Activated CD4-positive, alpha-beta T cell treated with anti-CD3 and anti-CD28 coated beads, Interleukin-2, amount 10 ng/mL, durations not matched to agents 24 days and 14 days (primary cell): ENCODE measurements at regions not wholly inside any gene's neighbourhood (a gene's known extent, or its start where the extent isn't known, plus 50 kb on each side); places are given as distances from the start of the nearest gene placed in this dataset.
A peak's percentile ranks its signal among the peaks of the same experiment; 100 is the strongest.

Experiments
- DNase-seq: peaks from one replicate; pipeline ENCODE4 v3.0.0; 2022
- H3K27ac Mint-ChIP-seq: one replicate; pipeline ENCODE4 v1.8.0; 2022; ENCODE audit warnings: mild to moderate bottlenecking, mixed read lengths
- H3K27me3 Mint-ChIP-seq: one replicate; pipeline ENCODE4 v1.8.0; 2022; ENCODE audit warnings: mixed read lengths
- H3K36me3 Mint-ChIP-seq: one replicate; pipeline ENCODE4 v1.8.0; 2022; ENCODE audit warnings: low read depth, mild to moderate bottlenecking, mixed read lengths
- H3K4me1 Mint-ChIP-seq: one replicate; pipeline ENCODE4 v1.8.0; 2021; ENCODE audit warnings: mixed read lengths
- H3K4me3 Mint-ChIP-seq: one replicate; pipeline ENCODE4 v1.8.0; 2022; ENCODE audit warnings: mild to moderate bottlenecking, moderate library complexity, mixed read lengths
- H3K9me3 Mint-ChIP-seq: one replicate; pipeline ENCODE4 v1.8.0; 2021; ENCODE audit warnings: mixed read lengths
- intact Hi-C: fragments of 100-400 bp; cut with micrococcal nuclease; formaldehyde crosslinking; loops from one replicate; pipeline ENCODE4 v1.15.1; 2023

DNA sequence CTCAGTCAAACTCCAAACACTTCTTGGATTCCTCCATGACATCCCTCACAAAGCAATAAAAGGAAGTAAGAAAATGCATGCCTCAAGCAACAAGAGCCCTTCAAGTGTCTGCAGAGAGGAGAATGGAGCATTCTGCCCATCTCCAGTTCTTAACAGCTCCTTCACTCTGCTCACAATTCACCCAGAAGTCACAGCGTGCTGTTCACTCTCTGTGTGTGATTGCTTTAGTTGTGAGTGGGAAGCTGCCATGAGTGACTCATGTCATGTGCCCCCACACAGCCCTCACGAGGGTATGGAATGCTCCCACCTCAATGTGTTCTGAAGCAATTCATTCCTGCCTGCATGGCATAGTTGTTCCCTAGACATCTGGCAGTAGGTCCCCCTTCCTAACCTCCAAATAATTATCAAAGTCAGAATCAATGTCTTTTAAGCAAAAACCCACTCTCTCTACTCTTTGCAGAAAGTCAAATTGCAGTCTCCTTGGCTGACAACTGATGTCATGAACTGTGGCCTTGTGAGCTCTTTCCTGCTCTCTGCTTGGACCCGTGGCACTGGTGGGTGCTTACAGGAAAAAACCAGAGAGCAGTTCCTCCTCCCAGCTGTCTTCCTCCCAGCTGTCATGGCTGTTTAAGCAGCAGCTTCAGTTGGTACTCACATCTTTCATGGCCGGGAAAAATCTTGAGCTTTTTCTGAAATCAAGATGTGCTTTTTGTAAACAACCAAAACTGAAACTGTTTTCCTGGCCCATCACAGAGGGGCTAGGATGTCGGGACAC lies 112.1 kb upstream of the SPON1 start:
- intact Hi-C loops: no loop called here
- Mint-ChIP-seq H3K27ac (no peak overlapping the region), H3K27me3 (peaks cover 20% of the 10 kb centered on the region), H3K9me3 (no peaks in the 10 kb centered on the region), H3K4me1 (peaks cover 10% of the 10 kb centered on the region), H3K36me3 (no peaks in the 10 kb centered on the region), H3K4me3 (no peak overlapping the region)
- DNase-seq: peak; percentile 45

DNA sequence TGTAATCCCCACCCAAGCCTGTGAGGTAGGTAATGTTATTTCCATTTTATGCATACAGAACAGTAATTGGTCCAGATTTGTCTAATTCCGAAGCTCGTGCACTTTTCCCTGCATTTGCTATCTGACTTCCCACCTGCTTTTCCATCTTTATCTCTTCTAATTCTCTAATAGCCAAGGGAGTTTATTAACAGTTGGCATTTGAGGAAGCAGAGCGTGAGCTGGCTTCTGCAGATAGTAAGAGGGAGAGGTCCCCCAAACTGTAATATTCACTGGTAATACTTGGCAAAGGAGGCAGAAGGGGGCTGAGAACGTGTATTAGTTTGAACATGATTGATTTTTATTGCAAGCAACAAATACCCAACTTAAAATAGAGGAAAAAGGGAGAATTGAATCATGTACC lies 110.8 kb upstream of the SPON1 start:
- H3K36me3 Mint-ChIP-seq: no peaks in the 10 kb centered on the region
- peaks cover 21% of the 10 kb centered on the region for H3K27me3 Mint-ChIP-seq
- no peak overlapping the region for H3K27ac Mint-ChIP-seq
- H3K9me3 Mint-ChIP-seq: no peaks in the 10 kb centered on the region
- no peak for DNase-seq
- H3K4me1 Mint-ChIP-seq: peaks cover 10% of the 10 kb centered on the region
- intact Hi-C loops: no loop called here
- H3K4me3 Mint-ChIP-seq: no peak overlapping the region

DNA sequence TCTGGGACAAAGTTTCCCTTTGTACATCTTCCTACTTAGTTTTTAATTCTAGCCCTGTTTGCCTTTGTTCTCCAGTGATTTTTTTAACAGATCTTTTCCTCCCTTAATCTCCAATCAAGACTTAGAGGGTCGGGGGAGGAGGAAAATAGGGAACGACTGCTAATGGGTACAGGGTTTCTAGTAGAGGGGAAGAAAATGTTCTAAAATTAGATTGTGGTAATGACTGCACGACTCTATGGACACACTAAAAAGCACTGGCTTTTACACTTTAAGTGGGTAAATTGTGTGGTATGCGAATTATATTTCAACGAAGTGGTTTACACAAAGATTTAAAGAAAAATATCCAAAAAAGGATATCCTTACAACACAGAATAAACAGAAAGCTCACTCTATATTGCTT lies 110.0 kb upstream of the SPON1 start:
- H3K27me3 Mint-ChIP-seq: peaks cover 23% of the 10 kb centered on the region
- H3K4me1 Mint-ChIP-seq: peaks cover 10% of the 10 kb centered on the region
- intact Hi-C loops: no loop called here
- no peaks in the 10 kb centered on the region for H3K36me3 Mint-ChIP-seq
- no peak for DNase-seq
- no peak overlapping the region for H3K27ac Mint-ChIP-seq
- no peak overlapping the region for H3K4me3 Mint-ChIP-seq
- H3K9me3 Mint-ChIP-seq: no peaks in the 10 kb centered on the region

DNA sequence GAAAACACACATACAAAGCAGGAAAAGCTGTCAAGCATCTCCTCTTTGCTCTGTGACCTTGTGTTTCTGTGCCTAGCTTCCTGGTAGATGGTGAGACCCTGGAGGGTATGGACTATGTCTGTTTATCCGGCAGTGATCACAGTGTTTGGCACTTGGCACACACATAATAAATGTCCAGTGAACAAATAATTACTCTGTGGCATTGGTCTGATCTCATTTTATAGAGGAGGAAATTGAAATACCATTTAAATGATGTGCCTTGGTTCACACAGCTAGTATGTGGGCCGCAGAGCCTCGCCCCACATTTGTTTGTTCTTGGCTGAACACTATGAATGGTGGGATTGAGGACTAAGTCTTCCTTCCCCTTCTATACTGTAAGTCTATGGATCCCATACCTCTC lies 104.7 kb upstream of the SPON1 start:
- peaks cover 22% of the 10 kb centered on the region for H3K4me1 Mint-ChIP-seq
- H3K27me3 Mint-ChIP-seq: peaks cover 8% of the 10 kb centered on the region
- peaks cover 4% of the 10 kb centered on the region for H3K36me3 Mint-ChIP-seq
- peaks cover 8% of the 10 kb centered on the region for H3K9me3 Mint-ChIP-seq
- H3K27ac Mint-ChIP-seq: no peak overlapping the region
- intact Hi-C loops: no loop called here
- no peak for DNase-seq
- H3K4me3 Mint-ChIP-seq: no peak overlapping the region

DNA sequence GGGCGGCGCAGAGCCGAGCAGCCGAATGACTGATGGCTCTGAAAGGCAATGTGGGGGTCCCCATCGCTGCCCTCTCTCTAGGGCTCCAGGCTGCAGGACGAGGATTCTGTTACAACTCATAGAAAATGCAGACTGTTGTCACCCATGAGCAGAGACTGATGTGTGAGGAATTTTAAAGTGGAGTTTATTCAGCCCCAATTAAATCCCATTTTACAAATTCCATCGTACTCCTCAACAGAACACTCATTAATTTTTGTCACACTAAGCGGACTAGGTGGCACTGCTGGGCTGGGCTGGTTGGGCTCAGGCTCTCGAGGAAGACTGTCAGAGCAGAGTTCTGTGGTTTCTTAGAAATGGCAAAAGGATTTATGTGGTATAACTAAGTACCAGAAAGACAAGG lies 102.6 kb upstream of the SPON1 start:
- peaks cover 4% of the 10 kb centered on the region for H3K36me3 Mint-ChIP-seq
- H3K27ac Mint-ChIP-seq: no peak overlapping the region
- H3K4me1 Mint-ChIP-seq: peaks cover 26% of the 10 kb centered on the region
- peaks cover 8% of the 10 kb centered on the region for H3K9me3 Mint-ChIP-seq
- H3K27me3 Mint-ChIP-seq: peaks cover 8% of the 10 kb centered on the region
- no peak overlapping the region for H3K4me3 Mint-ChIP-seq
- intact Hi-C loops: loop anchor here (10.0 kb wide), 1 partner anchor 85 kb away; no protein-coding TSS in a partner anchor
- DNase-seq: no peak

DNA sequence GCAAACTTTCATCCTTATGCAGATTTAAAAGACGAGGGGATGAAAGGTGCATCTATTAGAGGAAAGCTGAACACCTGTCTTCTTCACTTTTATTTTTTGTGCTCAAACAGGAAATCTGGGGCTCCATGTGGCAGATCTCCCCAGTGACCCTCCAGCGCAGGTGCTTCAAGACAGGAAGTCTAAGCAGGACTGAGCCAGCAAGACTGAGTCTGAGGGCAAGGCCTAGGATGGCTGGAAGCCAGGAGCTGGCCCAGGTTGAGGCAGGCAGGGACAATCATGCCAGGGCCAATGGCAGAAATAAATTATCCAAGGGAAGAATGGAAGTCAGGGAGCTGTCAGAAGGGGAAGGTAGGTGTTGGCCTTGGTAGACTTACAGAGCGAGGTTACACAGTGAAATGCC lies 101.1 kb upstream of the SPON1 start:
- Mint-ChIP-seq H3K27me3 (peaks cover 4% of the 10 kb centered on the region), H3K36me3 (peaks cover 4% of the 10 kb centered on the region), H3K27ac (peak overlapping the region; percentile 74), H3K9me3 (peaks cover 8% of the 10 kb centered on the region), H3K4me1 (peaks cover 26% of the 10 kb centered on the region), H3K4me3 (peak overlapping the region; percentile 14)
- intact Hi-C loops: loop anchor here (10.0 kb wide), 1 partner anchor 83 kb away; no protein-coding TSS in a partner anchor
- DNase-seq: no peak

DNA sequence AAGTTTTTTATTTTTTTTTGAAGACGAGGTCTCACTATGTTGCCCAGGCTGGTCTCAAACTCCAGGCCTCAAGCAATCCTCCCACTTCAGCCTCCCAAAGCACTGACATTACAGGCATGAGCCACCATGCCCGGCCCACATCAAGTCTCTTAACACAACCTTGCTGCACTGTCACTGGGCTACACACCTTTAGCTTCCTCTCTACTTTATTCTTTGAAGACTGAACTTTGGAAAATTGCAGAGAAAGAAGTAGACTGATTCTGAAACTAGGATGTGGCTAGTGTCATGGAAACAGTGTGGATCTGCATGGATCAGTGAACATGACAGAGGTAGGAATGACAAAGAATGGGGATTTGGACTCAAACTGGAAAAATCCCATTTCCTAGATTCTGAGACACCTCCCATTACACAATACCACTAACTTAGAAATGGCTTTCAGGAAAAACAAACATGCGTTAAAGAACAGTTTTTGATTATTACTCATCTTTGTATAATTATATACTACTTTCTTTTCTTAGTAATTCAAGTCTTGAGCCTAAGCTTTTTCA lies 99.6 kb upstream of the SPON1 start:
- DNase-seq: no peak
- Mint-ChIP-seq H3K4me3 (no peak overlapping the region), H3K9me3 (peaks cover 8% of the 10 kb centered on the region), H3K36me3 (peaks cover 4% of the 10 kb centered on the region), H3K27ac (no peak overlapping the region), H3K27me3 (no peaks in the 10 kb centered on the region), H3K4me1 (peaks cover 26% of the 10 kb centered on the region)
- intact Hi-C loops: loop anchor here (10.0 kb wide), 1 partner anchor 82 kb away; no protein-coding TSS in a partner anchor

DNA sequence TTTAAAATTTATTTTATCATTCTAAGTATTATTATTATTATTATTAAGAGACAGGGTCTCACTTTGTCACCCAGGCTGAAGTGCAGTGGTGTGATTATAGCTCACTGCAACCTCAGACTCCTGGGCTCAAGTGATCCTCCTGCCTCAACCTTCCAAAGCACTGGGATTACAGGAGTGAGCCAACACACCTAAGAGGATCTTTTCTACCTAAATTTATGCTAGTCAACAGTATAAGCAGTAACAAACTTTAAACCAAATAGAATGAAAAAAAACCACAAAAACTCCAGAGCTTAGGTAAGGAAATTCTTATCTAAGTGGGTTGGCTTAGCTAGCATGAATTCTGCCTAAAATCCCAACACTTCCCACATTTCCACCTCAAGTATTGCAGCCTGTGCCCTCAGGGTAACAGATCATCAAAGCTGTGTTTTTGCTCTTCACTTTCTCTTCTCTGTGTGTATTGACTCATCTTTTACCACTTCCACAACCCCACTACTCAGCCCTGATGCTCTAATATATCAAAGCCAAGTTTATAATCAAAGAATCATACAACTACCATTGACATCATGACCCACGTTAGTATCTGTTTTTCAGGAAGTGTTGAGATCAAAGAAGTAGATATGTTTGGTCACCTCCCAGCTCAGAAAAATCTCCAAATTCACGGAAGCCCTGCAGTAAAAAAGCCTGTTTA lies 93.7 kb upstream of the SPON1 start:
- peaks cover 40% of the 10 kb centered on the region for H3K4me1 Mint-ChIP-seq
- H3K27ac Mint-ChIP-seq: peak overlapping the region; percentile 86
- DNase-seq: peak; percentile 81
- intact Hi-C loops: loop anchor here (5.0 to 10.0 kb wide), 3 partner anchors 76 to 898 kb away; no protein-coding TSS in a partner anchor
- peaks cover 10% of the 10 kb centered on the region for H3K9me3 Mint-ChIP-seq
- H3K36me3 Mint-ChIP-seq: peaks cover 2% of the 10 kb centered on the region
- H3K27me3 Mint-ChIP-seq: no peaks in the 10 kb centered on the region
- H3K4me3 Mint-ChIP-seq: peak overlapping the region; percentile 47

DNA sequence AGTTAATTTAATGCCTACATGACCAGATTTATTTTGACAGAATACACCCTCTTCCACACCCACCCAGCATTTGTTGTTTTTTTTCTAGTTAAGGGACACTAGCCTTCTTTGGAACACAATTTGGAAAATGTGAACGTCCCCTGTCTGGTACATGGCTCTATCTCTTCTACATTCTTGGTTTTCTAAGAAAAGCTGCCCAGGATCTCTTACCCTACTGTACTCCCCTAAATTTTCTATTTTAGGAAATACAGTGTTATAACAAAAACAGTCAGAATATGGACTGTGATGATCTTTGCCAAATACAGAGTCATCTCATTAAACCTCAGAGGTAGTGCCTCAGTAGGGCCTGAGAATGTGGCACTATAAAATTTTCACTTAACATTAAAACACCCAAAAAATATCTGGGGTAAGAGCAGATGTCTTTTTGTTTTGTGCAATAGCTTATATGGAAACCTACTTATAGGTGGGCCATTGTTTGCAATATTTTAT lies 93.1 kb upstream of the SPON1 start:
- intact Hi-C loops: loop anchor here (5.0 to 10.0 kb wide), 3 partner anchors 75 to 898 kb away; no protein-coding TSS in a partner anchor
- H3K27ac Mint-ChIP-seq: peak overlapping the region; percentile 86
- H3K27me3 Mint-ChIP-seq: no peaks in the 10 kb centered on the region
- peaks cover 2% of the 10 kb centered on the region for H3K36me3 Mint-ChIP-seq
- peaks cover 10% of the 10 kb centered on the region for H3K9me3 Mint-ChIP-seq
- H3K4me3 Mint-ChIP-seq: peak overlapping the region; percentile 47
- DNase-seq: no peak
- peaks cover 39% of the 10 kb centered on the region for H3K4me1 Mint-ChIP-seq

DNA sequence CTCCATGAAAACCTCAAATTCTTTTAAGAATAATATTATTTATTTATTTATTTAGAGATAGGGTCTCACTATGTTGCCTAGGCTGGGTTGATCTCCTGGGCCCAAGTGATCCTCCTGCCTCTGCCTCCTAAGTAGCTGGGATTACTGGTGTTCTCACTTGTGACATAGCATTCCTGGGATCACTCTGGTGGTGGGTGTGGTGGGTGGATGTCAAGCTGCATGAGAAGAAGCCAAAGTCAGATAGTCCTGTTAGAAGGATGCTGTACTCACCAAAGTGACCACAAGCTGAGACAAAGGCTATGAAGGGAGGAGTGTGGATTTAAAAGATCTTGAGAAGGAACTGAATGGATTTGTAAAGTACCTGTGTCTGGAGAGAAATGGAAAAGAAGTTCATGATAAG lies 87.9 kb upstream of the SPON1 start:
- DNase-seq: no peak
- intact Hi-C loops: no loop called here
- Mint-ChIP-seq H3K27ac (no peak overlapping the region), H3K4me1 (peaks cover 33% of the 10 kb centered on the region), H3K36me3 (peaks cover 2% of the 10 kb centered on the region), H3K27me3 (no peaks in the 10 kb centered on the region), H3K9me3 (peaks cover 10% of the 10 kb centered on the region), H3K4me3 (no peak overlapping the region)

DNA sequence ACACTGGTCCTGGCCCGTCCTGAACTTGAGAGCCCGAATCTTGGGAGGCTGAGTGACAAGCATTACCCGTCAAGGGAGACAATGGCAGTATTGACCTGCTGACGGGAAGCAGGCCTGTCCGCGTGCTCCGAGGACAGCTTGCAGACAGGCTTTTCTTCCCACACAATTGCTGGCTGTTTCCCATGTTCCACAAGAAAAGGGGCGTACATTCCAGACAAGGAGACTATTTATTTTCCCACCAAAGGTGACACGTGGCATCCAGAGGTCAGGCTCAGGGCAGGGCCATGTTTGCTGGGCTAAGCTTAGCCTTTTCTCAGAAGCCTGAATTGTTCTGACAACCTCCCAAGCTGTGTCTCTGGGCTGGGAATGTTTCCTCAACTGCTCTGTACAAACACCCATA lies 86.9 kb upstream of the SPON1 start:
- no peak for DNase-seq
- H3K4me3 Mint-ChIP-seq: no peak overlapping the region
- peaks cover 7% of the 10 kb centered on the region for H3K9me3 Mint-ChIP-seq
- no peak overlapping the region for H3K27ac Mint-ChIP-seq
- intact Hi-C loops: no loop called here
- no peaks in the 10 kb centered on the region for H3K27me3 Mint-ChIP-seq
- peaks cover 26% of the 10 kb centered on the region for H3K4me1 Mint-ChIP-seq
- no peaks in the 10 kb centered on the region for H3K36me3 Mint-ChIP-seq

DNA sequence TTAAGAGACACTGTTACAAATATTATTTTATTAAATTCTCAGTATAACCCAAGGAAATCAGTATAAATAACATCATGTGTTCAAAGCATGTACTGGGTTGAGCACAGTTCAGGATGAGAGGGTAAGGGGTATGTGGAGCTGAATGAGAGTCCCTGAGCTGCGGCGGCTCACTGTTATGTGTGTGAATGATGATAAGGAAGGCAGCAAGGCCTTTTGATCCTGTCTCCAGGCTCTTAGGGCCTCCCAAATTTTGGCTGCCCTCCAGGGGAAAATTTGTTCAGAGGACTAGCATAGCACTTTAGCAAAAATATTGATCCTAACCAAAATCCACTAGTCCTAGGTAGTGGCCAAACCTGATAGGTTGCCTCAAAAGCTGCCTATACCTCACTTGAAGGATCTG lies 86.1 kb upstream of the SPON1 start:
- H3K27me3 Mint-ChIP-seq: no peaks in the 10 kb centered on the region
- intact Hi-C loops: no loop called here
- no peak for DNase-seq
- H3K27ac Mint-ChIP-seq: no peak overlapping the region
- no peak overlapping the region for H3K4me3 Mint-ChIP-seq
- H3K36me3 Mint-ChIP-seq: no peaks in the 10 kb centered on the region
- peaks cover 21% of the 10 kb centered on the region for H3K4me1 Mint-ChIP-seq
- peaks cover 2% of the 10 kb centered on the region for H3K9me3 Mint-ChIP-seq

DNA sequence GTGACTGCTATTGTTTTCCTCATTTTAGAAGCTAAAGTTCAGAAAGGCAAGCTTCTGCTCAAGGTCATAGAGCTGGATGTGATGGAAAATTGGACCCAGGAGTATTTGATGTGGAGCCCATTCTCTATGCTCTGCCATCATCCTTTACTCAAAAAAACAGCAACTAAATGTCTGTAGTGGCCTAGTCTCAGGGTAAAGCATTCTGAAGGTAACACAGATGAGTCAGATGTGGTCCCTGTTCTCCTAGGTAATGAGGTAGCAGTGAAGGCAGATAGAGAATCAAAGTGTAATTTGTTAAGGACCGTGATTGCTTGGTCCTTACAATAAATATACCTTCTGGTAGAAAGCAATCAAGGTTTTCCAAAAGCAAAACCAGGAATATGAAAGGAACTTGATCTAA lies 84.4 kb upstream of the SPON1 start:
- Mint-ChIP-seq H3K4me3 (no peak overlapping the region), H3K27me3 (no peaks in the 10 kb centered on the region), H3K36me3 (no peaks in the 10 kb centered on the region), H3K27ac (no peak overlapping the region), H3K9me3 (no peaks in the 10 kb centered on the region), H3K4me1 (peaks cover 13% of the 10 kb centered on the region)
- DNase-seq: no peak
- intact Hi-C loops: no loop called here

DNA sequence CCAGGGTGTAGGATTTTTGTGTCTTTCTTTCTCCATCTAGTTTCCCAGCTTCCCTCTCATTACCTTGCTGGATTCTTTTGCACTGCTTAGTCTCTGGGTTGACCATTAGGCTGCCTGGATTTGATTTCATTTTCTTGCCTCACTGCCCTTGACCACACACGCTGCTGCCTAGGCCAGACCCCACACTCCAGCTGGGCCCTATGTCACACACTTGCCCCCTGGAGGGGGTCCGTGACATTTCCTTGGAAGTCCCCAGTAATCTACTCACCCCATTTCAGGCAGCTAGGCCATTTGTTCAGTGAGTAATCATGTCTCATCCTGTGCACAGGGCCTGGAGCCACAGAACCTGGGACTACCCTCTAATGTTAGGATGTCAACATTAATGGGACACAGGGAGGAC lies 81.9 kb upstream of the SPON1 start:
- intact Hi-C loops: no loop called here
- DNase-seq: no peak
- Mint-ChIP-seq H3K27ac (no peak overlapping the region), H3K27me3 (no peaks in the 10 kb centered on the region), H3K4me1 (peaks cover 10% of the 10 kb centered on the region), H3K36me3 (no peaks in the 10 kb centered on the region), H3K4me3 (no peak overlapping the region), H3K9me3 (no peaks in the 10 kb centered on the region)
